Stimulated activated CD4-positive, alpha-beta T cell treated with anti-CD3 and anti-CD28 coated beads, Interleukin-12 subunit alpha, Interleukin-12 subunit beta, amount 100 ng/mL, for 24 hours (primary cell): ENCODE measurements at regions not wholly inside any gene's neighbourhood (a gene's known extent, or its start where the extent isn't known, plus 50 kb on each side); places are given as distances from the start of the nearest gene placed in this dataset.
"Not testable (repeated sequence)": the region's sequence is repeated elsewhere in the genome, so short reads cannot be mapped to it uniquely, and the experiment has no call there.

Experiments used
- DNase-seq, 2 experiments: peaks; one replicate each; pipeline ENCODE4 v3.0.0-alpha.2; 2020; ENCODE audit warnings: low read depth in 2 of 2

- DNase-seq: peak; percentile 65 to 87
Observed at GRCh38 chr11:16605894-16606783, 132.3 kb upstream of the C11orf58 start.

DNA sequence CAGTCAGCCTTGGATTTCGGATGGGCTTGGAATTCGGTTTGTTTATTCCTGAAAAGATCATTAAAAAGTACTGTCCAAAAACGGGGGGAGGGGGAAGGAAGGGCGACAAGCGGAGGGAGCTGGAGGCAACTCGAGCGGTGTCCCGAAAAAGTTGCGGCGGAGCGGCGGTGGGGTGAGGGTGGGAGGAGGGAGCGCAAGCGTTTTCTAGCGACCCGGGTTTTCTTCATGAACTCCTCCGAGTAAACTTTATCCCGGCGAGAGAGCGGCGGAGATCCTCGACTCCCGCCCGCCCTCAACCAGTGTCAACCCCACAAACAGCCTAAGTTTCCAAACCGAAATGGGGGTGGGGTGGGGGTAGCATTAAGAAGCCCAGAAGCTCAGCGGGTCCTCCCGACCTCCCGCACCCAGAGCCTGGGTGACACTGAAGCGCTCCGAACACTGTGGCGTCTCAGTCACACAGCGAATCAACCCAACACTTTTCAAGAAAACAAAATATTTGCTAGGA lies 133.0 kb upstream of the C11orf58 start:
- DNase-seq: no peak

DNA sequence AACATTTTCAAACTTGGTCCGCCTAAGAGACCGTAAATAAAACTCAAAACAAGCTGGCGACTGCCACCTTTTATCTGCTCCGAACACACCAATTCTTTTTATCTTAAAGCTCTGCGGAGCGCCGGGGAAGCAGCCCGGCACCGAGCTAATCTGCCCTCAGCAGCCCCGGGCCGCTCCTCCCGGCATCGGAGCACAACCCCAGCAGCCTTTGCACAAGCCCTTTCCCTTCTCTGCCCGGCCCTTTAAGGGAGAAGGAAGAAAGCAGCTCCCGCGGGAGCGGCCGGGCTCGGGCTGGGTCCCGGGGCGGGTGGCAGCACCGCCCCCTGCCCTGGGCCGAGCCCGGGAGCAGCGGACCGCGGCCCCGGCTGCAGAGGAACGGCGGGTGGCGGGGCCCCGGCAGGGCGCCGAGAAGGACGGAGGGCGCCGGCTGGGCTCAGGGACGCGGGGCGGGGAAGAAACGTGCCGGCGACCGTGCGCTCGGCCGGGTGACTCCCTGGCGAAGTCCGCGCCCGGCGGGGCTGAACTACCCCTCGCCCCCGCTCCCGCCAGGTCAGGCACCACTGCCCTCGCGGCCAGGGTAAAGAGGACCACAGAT lies 133.6 kb upstream of the C11orf58 start:
- DNase-seq: no peak

DNA sequence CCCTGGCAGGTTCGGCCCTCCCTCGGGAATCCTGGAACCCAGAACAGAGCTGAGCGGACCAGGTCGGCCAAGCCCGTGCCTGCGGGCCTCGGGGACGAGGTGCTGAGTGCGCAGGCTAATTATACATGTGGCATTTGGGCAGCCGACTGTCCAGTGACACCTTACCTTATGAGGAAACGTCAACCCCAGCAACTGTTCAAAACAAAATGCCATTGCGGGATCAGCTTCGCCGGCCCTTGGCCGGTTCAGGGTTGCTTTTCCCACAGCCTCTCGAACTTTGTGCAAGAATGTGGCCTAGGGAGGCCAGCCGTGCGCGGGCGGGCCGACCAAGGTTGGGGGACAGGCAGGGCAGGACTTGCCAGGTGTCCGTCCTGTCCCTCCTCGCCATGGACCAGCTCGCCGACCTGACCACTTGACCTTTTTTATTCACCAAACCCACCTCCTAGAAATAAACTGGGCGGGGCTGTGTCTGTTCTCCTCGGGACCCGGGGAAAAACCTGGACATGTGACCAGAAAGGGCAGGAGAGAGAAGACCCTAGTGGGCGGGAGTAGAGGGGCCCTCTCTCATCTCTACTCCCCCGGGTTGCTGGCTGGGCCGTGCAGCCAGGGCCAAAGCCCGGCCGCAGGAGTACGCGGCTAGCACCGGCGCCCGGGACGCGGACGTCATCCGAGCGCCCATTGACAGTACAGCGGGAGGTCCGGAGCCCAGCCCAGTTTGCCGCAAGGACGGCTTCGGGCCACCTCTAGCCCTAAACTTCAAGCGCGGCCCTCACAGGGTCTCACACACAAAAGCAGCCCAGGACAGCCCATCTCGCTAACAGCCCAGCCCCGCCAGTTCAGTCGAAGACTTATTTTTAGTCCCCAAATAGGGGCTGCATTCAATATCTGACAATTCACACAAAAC lies 134.3 kb upstream of the C11orf58 start:
- no peak for DNase-seq

DNA sequence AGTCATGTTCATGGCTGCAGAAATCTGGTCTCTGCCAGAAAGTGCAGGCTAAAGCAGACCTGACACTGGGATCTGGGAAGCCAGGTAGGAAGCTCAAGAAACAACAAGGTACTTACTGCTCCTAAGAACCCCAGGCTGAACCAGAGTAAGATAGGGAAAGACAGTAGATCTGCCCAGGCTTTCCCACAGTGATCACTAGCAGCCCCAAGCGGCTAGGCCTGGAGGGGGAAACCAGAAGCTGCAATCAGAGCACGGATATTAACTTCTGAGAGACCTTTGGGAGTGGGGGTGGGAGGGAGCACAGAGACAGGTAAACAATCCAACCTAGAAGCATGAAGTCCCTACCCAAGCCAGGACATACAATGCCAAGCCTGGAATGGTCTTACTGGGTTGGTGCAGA lies 135.2 kb upstream of the C11orf58 start:
- no peak for DNase-seq

DNA sequence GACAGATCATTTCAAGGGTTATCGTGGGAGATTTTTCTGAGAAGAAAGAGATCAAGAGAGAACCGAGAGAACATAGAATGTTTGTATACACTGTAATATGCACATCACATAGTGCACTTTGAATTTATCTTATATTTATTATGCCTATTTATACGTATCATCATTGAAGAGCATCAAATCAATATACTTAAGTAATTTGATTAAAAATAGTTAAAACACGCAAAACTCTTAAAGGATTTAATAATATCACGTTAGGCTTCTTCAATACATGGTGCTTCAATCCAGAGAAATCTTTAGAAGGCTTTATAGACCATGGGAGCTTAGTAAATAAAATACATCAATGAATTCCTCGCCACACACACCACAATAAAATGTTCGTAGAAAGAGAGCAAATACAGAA lies 139.5 kb upstream of the C11orf58 start:
- DNase-seq: no peak

DNA sequence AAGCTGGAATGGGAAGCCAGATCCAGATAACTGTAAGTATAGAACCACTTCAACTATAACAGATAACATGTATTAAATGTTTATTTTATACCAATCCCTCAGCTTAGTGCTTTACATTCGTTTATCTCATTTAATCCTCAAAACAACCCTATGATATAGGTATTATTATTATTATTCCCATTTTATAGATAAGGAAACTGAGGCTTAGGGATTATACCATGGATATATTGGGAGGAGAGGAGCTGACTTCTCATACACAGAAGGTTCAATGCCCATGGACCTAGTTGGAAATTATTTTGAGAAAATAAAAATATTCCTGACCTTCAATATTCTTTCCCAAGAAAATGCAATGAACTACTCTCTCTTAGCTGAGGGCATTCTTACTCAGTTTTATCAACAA lies 140.4 kb upstream of the C11orf58 start:
- no peak for DNase-seq

DNA sequence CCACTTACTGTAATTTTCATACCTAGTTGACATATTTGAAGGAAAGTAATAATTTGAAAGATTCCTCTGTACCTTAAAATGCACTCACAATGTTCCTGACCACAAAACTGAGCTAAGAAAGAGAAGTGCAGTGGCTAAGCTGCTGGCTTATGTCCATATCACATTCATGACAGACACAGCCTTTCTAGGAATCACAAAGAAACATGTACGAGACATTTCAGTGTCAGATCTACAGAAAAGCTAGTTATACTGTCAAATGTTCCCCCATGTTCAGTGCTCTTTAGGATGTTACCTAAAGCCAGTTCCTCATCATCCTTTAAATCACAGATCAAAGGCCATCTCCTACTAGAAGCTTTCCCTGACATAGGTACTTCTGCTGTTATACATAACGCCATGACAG lies 142.2 kb upstream of the C11orf58 start:
- no peak for DNase-seq

- no peak for DNase-seq
Observed at GRCh38 chr11:16591157-16591556, 147.3 kb upstream of the C11orf58 start.

GRCh38 chr11:16587670-16588069 lies 150.8 kb upstream of the C11orf58 start:
- no peak for DNase-seq

DNA sequence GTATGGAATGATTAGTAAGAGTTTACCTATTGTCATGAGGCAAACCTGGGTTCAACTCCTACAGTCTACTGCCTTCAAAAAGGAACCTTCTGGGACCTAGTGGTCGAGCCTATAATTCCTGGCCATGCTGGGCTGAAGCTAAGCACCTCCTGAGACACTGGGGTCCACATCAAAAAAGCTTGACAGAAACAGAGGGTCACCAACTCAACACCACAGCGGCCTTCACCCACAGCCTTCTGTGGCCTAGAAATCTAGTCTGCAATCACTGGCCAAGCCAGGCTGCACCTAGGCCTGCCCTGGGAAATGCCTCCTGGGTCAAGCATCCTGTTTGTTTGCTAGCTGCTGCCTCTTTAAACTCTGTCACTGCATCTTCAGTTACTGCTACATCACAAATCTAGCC lies 153.9 kb upstream of the C11orf58 start:
- DNase-seq: no peak

DNA sequence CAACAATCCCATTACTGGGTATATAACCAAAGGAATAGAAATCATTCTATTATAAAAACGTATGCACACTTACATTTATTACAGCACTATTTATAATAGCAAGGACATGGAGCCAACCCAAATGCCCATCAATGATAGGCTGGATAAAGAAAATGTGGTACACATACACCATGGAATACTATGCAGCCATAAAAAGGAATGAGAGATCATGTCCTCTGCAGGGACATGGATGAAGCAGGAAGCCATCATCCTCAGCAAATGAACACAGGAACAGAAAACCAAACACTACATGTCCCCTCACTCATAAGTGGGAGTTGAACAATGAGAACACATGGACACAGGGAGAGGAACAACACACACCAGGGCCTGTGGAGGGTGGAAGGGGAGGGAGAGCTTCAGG lies 157.4 kb upstream of the C11orf58 start:
- DNase-seq: not testable (repeated sequence)

GRCh38 chr11:16577490-16577889 lies 161.0 kb upstream of the C11orf58 start:
- no peak for DNase-seq

DNA sequence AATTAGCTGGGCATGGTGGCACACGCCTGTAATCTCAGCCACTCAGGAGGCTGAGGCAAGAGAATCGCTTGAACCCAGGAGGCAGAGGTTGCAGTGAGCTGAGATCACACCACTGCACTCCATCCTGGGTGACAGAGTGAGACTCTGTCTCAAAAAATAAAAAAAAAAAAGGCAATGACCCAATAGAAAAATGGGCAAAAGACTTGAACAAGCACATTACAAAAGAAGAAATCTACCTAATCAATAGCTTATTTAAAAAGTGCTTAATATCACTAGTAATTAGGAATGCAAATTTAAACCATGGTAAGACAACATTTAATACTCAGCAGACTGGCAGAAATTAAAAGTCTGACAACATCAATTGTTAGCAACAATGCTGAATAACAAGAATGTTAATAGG lies 163.6 kb upstream of the C11orf58 start:
- not testable (repeated sequence) for DNase-seq

GRCh38 chr11:16572945-16573344 lies 165.5 kb upstream of the C11orf58 start:
- no peak for DNase-seq

GRCh38 chr11:16561150-16561549 lies 177.3 kb upstream of the C11orf58 start:
- DNase-seq: no peak

DNA sequence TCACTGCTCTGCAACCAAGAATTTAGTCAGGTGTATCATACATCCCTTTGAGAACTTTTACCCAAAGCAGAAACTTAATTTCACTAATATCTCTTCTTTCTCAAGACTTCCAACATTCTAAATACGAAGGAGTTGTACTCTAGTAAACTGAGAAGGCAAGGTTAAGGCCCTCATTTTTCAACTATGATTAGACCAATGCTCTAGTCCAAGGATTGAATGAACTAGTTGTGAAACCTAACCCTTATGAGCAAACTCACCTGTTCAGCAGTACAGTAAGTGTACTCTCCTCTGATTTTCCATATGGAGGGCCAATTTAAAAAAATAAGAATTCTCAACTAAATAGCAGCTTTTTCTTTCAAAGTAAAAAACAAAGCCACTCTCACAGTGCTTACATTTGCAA lies 180.0 kb upstream of the C11orf58 start:
- DNase-seq: no peak

DNA sequence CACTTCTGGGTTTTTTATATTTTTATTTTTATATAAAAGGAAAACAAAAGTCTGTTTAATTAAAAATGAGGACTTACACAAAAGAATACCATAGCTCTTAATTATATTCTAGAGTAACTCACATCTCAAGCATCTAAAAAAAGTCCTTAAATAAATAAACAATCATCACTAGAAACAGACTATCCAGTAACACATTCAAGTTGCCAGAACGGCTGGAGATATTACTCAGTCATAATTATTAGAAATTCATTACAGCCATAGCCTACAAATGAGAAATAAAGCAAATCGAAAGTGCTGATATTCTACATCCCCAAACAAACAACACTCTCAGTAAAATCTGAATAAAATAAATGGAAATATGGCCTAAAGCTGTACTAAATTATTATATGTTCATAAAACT lies 182.5 kb upstream of the C11orf58 start:
- DNase-seq: no peak

- DNase-seq: no peak
Observed at GRCh38 chr11:16554361-16554760, 184.1 kb upstream of the C11orf58 start.

DNA sequence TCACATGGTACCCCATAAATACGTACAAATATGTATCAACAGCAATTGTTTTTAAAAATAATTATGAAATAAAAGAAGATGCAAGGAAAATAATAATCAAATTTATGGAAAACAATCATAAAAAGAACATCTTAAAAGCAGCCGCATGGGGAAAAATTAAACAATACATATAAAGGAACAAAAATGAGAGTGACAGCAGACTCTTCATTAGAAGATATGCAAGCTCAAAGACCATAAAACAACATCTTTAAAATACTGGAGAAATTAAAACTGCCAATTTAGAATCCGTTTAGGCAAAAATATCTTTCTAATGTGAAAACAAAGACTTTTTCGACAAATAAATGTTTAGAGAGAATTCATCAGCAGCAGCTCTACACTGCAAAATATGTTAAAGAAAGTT lies 190.6 kb upstream of the C11orf58 start:
- no peak for DNase-seq

- no peak for DNase-seq
Observed at GRCh38 chr11:16543642-16544041, 187.3 kb upstream of the SOX6 start.

- DNase-seq: no peak
Observed at GRCh38 chr11:16542353-16542752, 186.0 kb upstream of the SOX6 start.
